HG03060 (cell line): ENCODE measurements at regions not wholly inside any gene's neighbourhood (a gene's known extent, or its start where the extent isn't known, plus 50 kb on each side); places are given as distances from the start of the nearest gene placed in this dataset.

ENCODE experiments used
- ATAC-seq: cut with Tn5 transposase; IDR thresholded peaks from one replicate; pipeline ENCODE4 v1.9.1; 2021; ENCODE audit warnings: low read depth, moderate number of reproducible peaks; ENCODE audit not compliant: unreplicated experiment

DNA sequence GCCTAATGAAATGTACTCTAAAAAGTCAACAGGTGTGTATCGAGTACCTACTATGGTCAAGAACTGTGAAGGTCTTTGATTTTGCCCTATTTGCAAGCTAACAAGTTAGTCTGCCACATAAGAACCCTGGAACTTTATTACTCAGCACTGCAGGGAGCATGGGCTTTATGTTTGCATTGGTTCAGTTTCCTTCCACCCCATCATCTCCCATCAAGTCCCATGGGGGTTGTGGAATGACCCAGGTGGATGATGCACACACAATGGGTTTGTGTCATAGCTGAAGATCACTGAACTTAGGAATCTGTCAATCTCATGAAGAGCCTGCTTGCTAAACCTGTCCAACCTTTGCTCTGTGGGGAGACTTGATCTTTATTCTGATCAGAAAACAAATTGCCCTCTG is 265.5 kb downstream of the RPRM start:
- peak; percentile 57 for ATAC-seq

DNA sequence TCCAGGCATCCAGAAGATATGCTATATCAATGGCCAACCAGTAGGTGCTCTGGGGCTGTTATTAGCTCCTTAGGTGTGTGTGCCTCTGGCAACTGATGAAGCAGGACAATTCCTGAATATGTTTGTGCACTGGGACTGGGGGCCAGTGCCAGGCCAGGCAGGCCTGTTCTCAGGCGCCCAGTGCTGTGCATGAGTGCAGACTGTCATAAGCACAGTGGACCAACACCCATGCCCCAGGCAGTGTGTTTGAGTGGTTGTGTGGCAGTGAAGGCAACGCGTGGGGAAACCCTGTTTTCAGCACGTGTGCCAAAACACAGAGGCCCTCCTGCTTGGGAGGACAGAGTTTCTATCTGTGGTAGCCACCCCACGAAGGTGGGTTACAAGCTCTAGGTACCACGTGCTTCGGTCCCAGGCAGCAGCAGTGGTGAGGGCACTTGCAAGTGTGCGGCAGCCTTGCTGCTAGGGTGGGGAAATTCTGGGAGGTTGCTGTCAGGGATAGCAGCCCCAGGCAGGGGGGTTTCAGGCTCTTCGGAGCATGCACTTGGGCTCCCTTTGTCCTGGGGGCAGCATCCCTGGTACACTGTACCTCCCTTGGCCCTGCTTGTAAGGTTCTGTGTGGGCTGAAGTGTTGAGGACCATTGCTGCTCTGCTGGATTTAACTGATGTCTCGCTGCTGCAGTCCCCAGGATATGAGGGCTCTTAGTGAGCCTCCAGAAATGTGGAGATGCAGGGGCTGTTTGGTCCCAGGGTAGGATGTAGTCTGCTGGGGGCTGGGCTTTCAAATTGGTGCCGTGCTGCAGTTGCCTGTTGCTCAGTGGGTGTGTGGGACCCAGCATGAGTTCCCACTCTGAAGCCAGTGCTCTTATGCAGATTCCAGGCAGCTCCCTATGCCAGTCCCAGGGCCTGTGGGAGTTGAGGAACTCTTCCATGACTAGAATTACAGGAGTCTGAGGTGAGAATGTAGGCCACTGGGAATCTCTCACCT is 280.9 kb downstream of the RPRM start:
- no peak for ATAC-seq

DNA sequence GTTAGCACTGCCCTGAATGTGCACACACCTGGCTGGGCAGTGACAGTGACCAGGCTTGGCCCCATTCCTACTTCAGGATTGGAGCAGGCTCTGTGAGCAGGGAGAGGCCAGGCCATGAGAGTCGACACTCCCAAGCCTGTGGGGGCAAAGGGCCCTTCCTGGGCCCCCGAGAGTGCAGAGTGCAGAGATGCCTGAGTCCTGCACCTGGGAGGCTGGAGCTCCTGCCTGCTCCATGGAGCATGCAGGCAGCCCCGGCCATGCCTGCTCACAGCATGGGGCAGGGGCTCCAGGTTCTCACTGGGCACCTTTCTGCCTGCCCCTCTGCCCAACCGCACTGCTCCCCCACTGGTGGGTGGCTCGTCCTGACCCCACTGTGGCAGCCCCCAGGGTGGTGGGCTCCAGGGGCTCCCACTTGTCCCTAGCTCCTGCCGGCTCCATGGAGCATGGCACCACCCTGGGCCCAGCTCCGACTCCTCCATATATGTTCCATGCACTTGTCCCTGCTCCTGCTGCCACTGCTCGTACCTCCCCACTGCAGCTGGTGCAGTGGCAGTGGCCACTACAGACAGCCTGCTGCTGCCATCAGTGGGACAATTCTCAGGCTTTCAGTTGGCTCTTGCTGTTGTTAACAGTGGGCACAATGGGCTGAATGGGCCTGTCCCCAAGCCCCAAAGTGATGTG is 282.0 kb downstream of the RPRM start:
- no peak for ATAC-seq

DNA sequence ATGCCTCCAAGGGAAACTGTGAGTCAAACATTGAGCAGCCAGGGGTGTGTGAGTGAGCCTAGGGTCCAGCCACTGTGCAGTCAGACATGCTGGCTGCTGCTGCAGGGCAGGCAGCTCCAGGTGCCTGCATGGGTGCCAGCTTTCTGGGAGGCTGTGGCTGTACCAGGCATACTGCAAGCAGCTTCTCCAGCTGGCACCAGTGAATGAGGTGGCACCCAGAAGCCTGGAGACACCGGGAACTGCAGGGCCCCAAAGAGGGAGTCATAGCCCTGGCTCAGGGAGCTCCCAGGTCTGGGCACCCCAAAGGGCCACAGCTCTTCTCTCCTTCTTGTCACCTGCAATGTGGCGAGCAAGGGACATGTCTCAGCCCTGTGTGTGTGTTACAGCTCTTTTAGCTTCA is 283.2 kb downstream of the RPRM start:
- ATAC-seq = no peak

DNA sequence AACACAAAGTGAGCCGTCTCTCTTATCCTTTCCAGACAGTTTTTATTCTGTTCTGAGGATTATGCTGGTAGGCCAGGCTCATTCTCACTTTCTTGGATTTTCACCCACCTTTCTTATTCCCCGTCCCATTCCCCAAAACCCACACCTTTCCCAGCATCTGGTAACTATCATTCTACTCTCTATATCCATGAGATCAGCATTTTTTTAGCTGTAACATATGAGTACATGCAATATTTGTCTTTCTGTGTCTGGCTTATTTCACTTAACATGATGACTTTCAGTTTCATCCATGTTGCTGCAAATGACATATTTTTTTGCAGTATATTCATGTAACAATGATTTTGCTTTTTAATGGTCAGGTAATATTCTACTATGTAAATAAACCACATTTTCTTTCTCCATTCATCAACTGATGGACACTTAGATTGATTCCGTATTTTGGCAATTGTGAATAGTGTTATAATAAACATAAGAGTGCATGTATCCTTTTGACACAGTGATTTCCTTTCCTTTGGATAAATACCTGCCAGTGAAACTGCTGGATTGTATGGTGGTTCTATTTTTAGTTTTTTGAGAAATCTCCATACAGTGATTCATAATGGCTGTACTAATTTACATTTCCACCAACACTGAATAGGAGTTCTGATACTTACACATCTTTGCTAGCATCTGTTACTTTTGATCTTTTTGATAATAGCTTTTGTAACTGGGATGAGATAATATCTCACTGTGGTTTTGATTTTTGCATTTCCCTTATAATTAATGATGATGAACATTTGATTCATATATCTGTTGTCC is 289.3 kb downstream of the RPRM start:
- no peak for ATAC-seq

DNA sequence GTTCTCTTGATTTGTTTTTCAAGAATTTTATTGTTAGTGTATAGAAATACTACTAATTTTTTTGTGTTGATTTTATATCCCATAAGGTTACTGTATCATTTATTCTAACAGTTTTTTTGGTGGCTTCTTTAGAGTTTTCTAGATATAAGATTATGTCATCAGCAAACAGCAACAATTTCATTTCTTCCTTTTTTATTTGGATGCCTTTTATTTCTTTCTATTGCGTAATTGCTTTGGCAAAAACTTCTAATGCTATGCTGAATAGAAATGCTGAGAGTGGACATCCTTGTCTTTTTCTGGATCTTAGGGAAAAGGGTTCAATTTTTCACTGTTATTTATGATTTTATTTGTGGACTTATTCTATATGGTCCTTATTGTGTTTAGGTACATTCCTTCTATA is 298.8 kb downstream of the RPRM start:
- ATAC-seq = no peak

DNA sequence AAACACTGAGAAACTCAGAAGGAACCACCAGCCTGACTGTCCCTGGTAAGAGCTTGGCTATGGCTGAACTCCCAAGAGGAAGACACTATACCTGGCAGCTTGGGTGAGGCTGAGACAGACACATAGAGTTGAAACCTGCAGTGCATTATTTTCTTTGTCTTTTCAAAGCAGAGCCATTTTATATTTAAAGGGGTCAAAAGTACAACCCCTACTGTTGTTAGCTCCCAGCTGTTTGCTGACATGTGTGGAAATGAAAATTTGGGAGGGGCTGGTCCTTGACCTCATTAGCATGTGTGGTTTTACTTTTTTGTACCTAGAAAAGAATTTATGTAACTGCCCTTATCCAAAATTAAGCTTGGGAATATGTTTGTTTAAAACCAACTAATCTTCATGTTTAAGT is 309.0 kb downstream of the RPRM start:
- no peak for ATAC-seq

DNA sequence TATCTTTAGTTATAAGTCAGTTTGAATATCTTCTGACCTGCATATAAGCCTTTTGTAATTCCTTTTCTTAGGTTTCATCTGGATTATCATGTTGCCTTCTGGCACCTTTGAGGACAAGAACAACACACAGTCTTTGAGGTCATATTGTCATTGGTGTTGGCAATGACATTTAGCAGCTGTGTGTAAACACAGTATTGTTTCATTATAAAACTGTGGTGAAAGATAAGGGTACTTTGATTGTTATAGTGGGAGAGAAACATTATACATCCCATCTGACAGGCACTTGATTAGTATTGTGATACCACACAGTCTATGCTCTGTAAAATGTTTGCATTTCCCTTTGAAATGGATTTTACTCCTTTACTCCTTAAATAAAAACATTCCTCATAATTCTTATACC is 313.5 kb downstream of the RPRM start:
- no peak for ATAC-seq

DNA sequence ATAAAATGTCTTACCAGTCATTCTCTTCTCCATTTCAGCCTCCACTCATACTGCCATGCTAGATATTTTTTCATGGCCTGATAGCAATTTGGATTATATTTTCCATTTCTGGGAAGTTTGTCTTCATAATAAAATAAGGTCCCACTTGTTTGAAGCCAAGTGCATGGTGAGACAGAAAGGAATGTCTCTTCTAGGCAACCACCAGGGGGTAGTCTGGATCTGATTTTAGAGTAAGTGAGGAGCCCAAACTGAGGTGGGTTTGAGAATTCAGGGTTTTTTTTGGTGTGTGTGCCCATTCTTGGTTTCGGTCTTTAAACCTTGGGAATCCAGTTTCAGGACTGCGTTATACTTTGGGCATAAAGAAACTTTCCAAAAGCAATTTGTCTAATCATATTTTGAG is 315.5 kb downstream of the RPRM start:
- ATAC-seq = no peak

DNA sequence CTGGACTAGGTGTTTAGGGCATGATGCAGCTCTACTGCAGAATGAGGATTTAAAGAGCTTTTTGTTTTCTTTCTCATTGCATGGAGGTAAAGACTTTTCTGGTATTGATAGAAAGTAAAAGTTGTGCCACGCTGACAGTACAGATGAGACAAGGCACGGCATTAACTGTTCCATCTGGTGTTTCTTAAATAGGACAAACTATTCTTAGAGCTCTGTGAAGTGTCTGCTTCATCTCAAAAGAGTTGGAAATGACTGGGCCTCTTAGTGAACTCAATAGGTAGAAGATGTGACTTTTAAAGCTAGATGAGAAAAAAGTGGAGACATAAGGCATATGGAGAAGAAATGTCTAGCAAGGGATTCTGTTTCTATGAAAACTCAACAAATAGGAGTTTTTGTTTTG is 321.8 kb downstream of the RPRM start:
- ATAC-seq = no peak

DNA sequence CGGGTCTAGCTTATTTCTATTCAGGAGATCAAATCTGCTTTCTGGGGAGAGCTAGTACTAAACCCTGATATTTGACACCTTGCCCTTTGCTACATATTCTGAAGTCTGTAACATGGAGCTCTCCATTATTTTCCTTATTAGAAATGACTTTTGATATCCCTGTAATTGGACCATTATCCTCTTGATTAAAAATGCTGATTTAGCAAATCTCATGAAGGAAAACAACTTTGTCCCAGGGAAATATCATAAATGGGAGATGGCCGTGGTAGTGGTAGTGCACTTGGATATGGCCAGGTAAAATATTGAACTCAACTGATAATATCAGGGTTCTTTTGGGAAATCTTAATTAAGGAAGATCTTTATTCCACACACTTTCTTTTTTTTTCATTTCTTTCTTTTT is 326.5 kb downstream of the RPRM start:
- no peak for ATAC-seq

DNA sequence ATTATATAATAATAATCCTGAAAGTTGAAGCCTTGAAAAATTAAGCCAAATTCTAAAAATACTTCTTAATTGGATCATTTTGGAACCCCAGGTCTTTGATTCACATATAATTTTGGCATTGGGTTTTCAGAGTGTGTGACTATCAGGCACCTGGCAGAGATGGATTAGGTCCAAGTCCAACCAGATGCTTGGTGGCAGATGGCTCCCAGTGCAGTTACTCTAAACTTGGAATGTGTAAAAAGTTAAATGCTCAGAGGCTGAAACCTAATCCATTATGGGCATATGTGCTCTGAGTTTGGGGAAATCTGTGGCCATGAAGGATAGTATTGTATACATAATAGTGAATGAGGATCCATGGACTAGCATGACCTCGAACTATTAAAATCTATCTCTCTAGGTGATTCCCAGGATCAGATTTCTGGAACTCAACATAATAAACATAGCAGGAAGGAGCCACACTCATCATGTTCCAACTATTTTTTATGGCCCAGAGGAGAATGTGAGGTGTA is 333.0 kb downstream of the RPRM start:
- no peak for ATAC-seq

DNA sequence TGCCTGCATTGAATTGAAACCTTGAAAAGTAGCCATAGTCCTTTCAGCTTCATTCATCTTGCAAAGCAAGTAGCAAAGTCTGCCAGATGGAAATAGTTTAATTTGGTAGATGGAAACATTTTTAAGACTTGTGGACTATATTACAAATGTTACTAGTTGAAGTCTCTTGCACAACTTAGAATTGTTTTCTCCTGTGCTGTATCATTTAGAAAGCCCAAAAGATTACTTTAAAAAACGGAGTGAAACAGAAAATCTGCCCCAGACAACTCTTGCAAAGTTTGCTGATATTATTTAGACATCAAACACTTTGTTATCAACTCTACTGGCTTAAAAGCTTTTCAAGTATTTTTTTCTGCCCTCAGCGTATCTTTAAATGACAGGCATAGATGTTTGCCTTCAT is 335.0 kb downstream of the RPRM start:
- ATAC-seq = no peak

DNA sequence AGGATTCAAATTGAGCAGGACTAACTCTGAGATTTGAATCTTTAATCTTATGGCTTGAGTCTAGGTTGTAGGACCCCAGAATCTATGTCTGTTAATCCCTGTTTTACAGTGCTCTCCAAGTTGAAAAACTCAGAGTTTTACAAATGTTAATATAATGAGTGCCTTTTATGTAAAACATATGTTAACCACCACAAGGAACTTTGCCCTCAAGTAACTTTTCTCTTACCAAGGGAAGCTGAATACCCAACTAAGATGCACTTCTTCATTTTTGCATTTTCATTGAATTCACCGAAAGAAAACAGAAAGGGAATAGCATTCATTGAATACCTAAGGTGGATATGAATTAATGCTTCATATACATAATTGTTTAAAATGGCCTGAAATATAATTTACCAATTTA is 338.1 kb downstream of the RPRM start:
- ATAC-seq = no peak

DNA sequence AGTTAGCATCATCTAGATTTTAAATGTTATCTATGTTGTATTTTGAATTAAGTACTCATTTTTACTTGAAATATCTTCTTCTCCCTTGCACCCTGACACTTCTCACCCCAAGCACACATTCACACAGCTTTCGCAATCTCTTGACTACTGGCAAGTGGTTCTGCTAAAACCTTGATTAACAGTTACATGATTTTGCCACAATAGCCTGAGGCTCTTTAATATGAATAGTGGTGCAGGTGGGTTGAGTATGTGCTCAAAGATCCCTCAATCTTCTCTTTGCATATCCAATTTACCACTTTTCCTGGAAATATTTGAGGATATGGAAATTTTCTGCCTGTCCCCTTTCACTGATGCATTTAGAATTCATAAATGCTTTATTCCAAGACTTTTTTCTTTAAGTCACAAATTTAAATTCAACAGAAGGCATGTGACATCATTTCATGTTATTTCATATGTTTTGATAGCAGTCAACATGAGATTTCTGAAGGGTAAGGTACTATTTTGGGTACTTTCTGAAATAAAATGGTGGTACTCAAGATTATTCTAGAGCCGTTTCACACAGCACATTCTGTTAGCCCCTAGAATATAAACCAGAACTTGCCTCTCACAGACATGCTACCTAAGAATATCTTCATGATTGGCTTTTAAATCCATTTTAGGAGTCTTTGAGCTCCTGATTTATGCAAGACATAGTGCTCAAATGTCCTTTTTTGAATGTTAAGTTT is 339.7 kb downstream of the RPRM start:
- ATAC-seq = no peak

DNA sequence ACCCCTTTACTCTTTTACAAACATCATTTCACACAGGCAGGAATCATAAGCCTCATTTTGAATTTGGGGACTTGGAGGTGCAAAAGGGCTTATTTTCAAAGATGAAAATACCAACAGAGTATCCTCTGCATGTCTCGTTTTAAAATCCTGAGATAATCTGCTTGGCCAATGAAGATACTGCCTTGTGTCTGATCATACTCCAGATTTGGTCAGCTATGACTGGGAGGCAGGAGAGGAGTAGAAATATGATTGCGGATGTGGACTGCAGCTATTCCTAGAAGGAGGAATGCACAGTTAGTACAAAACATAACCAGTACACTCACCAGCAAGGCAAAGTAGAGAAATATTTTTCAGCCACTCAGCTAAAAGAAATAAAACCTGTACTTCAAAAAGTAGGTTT is 342.3 kb downstream of the RPRM start:
- no peak for ATAC-seq

DNA sequence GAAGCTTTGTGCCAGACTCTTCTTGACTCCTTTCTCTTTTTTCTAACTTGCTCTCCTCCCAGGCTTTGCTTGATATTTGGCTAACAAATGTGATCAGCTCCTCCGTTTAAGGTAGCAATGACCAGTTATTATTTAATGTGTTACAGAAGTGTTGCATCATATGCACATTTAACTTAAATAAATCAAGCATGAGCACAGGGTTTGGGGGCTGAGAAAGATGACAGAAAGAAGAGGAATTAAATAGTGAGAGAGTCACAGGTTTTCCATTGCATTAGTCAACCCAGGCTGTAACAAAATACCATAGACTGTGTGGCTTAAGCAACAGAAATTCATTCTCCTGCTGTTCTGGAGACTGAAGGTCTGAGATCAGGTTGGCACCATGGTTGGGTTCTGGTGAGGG is 343.8 kb downstream of the RPRM start:
- ATAC-seq = no peak

DNA sequence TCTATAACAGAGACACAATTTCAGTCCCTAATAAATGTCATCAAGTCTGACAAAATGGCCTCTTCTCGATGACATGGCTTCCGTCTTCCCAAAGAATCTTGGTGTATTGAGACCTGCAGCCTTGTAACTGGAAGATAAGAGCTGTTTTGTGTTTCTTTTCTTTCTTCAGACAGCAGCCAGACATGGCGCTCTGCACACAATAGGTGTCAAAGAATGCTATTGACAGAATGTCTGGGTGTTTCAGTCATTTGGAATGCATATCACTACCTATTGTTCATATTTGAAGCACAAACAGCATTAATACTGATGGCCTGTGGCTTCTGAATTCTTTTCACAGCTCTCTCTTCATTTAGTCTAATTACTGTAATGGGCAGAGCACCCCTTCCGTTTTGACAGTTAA is 344.8 kb downstream of the RPRM start:
- ATAC-seq = no peak

DNA sequence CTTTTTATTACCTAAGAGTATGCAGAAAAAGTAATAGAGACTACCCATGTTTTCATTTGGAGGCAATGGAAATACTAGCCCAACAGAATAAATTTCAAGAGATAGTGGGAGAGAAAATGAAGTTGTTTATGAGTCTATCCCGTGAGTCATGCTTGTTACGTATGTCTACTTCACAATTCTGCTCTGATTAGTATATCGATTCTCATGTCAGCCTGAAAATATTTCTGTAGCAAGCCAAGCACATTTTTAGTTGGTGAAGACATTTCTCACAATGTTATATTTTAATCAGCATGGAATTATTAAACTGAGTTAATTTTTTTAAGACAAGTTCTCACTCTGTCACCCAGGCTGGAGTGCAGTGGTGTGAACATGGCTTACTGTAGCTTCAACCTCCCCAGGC is 346.1 kb downstream of the RPRM start:
- ATAC-seq = no peak

DNA sequence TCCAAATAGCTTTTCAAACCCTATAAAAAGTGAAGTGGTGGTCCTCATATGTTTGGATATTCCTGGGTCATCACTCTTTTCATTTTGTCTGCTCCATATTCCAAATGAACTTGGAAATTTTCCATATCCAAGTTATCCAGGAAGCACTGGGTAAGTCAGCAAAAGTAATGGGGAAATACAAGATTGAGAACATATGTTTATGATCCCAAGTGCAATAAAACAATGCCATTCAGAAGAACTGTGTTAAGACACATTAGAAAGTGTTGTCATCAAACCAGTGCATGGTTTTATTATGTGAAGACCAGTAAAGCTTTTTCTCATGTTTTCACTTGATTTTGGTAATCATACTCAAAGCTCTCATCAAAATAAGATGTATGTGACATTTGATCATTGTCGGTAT is 363.4 kb downstream of the RPRM start:
- no peak for ATAC-seq
